CD14-positive monocyte (primary cell): ENCODE measurements at regions not wholly inside any gene's neighbourhood (a gene's known extent, or its start where the extent isn't known, plus 50 kb on each side); places are given as distances from the start of the nearest gene placed in this dataset.

ENCODE experiments used
- DNase-seq, 3 donors: peaks; one replicate each; pipeline ENCODE4 v3.0.0-alpha.2; 2011 to 2022
- H2AFZ ChIP-seq: 2 replicates; pipeline ENCODE4 v1.6.0; 2012; ENCODE audit warnings: mild to moderate bottlenecking, low read depth, low read length, inconsistent platforms; ENCODE audit not compliant: insufficient read depth, poor library complexity, severe bottlenecking
- H3K27ac ChIP-seq, 2 donors: 1 replicate in 1 of 2; 2 replicates in 1 of 2; pipeline ENCODE4 v1.5.1; 2012 to 2013; ENCODE audit warnings: low read length in 2 of 2, control low read depth in 1 of 2, inconsistent platforms in 1 of 2, low read depth in 1 of 2, mild to moderate bottlenecking in 1 of 2
- H3K27me3 ChIP-seq, 2 donors: one replicate each; pipeline versions ENCODE4 v1.6.0 to v1.6.1; 2011 to 2013; ENCODE audit warnings: low read length in 2 of 2; ENCODE audit not compliant: control insufficient read depth in 2 of 2, insufficient read depth in 2 of 2
- H3K36me3 ChIP-seq, 2 donors: replicated peaks in 1 of 2; 1 replicate in 1 of 2; 2 replicates in 1 of 2; pipeline versions ENCODE4 v1.5.1 to v1.6.1; 2012 to 2013; ENCODE audit warnings: low read length in 2 of 2, control low read depth in 1 of 2, inconsistent platforms in 1 of 2, mild to moderate bottlenecking in 1 of 2; ENCODE audit not compliant: insufficient read depth in 2 of 2, control insufficient read depth in 1 of 2
- H3K4me1 ChIP-seq, 2 donors: 1 replicate in 1 of 2; 2 replicates in 1 of 2; pipeline versions ENCODE4 v1.5.1 to v1.6.1; 2012 to 2013; ENCODE audit warnings: low read length in 2 of 2, control low read depth in 1 of 2, inconsistent platforms in 1 of 2, mild to moderate bottlenecking in 1 of 2, moderate library complexity in 1 of 2; ENCODE audit not compliant: insufficient read depth in 2 of 2, control insufficient read depth in 1 of 2
- H3K4me2 ChIP-seq: replicated peaks from 2 replicates; pipeline ENCODE3; 2012; ENCODE audit warnings: low read length, moderate library complexity, mild to moderate bottlenecking; ENCODE audit not compliant: poor library complexity, severe bottlenecking; ENCODE audit errors: extremely low read depth
- H3K4me3 ChIP-seq, 3 experiments: fragments of 200-600 bp in 1 of 3; sonication (generic) in 1 of 3; replicated peaks in 1 of 3; 1 replicate in 2 of 3; 2 replicates in 1 of 3; pipeline ENCODE4 v1.5.1; 2011 to 2013; ENCODE audit warnings: low read length in 3 of 3, mild to moderate bottlenecking in 3 of 3, control low read depth in 2 of 3, low read depth in 2 of 3, inconsistent platforms in 1 of 3, moderate library complexity in 1 of 3
- H3K79me2 ChIP-seq: 2 replicates; pipeline ENCODE4 v1.6.0; 2012; ENCODE audit warnings: mild to moderate bottlenecking, control low read depth, inconsistent platforms, low read length, moderate library complexity; ENCODE audit not compliant: insufficient read depth
- H3K9ac ChIP-seq: 2 replicates; pipeline ENCODE4 v1.6.0; 2017; ENCODE audit warnings: low read length, mild to moderate bottlenecking; ENCODE audit not compliant: insufficient read depth, poor library complexity, severe bottlenecking
- H3K9me3 ChIP-seq, 2 donors: replicated peaks in 1 of 2; 1 replicate in 1 of 2; 2 replicates in 1 of 2; pipeline versions ENCODE4 v1.5.1 to v1.6.1; 2012 to 2013; ENCODE audit warnings: low read length in 2 of 2, control low read depth in 1 of 2; ENCODE audit not compliant: control insufficient read depth in 1 of 2, insufficient read depth in 1 of 2
- H4K20me1 ChIP-seq: 2 replicates; pipeline ENCODE4 v1.6.0; 2012; ENCODE audit warnings: mild to moderate bottlenecking, low read length, control low read depth, moderate library complexity; ENCODE audit not compliant: insufficient read depth
- H3K27ac Mint-ChIP-seq, 7 donors: one replicate each; pipeline ENCODE4 v1.8.0; 2020; ENCODE audit warnings: mild to moderate bottlenecking in 7 of 7, mixed read lengths in 7 of 7, moderate library complexity in 6 of 7, inconsistent platforms in 2 of 7
- H3K27me3 Mint-ChIP-seq, 3 donors: one replicate each; pipeline ENCODE4 v1.8.0; 2021 to 2022; ENCODE audit warnings: low read depth in 3 of 3, mild to moderate bottlenecking in 3 of 3, mixed read lengths in 3 of 3, moderate library complexity in 3 of 3, inconsistent platforms in 1 of 3
- H3K36me3 Mint-ChIP-seq, 2 donors: one replicate each; pipeline ENCODE4 v1.8.0; 2020; ENCODE audit warnings: mixed read lengths in 2 of 2, inconsistent platforms in 1 of 2, mild to moderate bottlenecking in 1 of 2
- H3K4me1 Mint-ChIP-seq: one replicate; pipeline ENCODE4 v1.8.0; 2020; ENCODE audit warnings: mild to moderate bottlenecking, mixed read lengths
- H3K4me3 Mint-ChIP-seq, 2 donors: one replicate each; pipeline ENCODE4 v1.8.0; 2020; ENCODE audit warnings: mild to moderate bottlenecking in 2 of 2, mixed read lengths in 2 of 2, moderate library complexity in 1 of 2
- H3K9me3 Mint-ChIP-seq, 7 donors: one replicate each; pipeline ENCODE4 v1.8.0; 2020 to 2022; ENCODE audit warnings: mixed read lengths in 7 of 7, mild to moderate bottlenecking in 6 of 7, moderate library complexity in 6 of 7, inconsistent platforms in 2 of 7
- CTCF ChIP-seq: fragments of 200-600 bp; IDR thresholded peaks from one replicate; pipeline ENCODE4 v1.8.0; 2022; ENCODE audit warnings: antibody characterized with exemption, mild to moderate bottlenecking
- WGBS: methylation state at CpG from one replicate; pipeline ENCODE4 v1.1.5; 2013; ENCODE audit warnings: missing lambda C conversion rate; ENCODE audit not compliant: insufficient coverage; 5-methylcytosine and 5-hydroxymethylcytosine counted together
- intact Hi-C, 2 donors: fragments of 100-400 bp; cut with micrococcal nuclease; formaldehyde crosslinking; loops; one replicate each; pipeline versions ENCODE4 v1.15.0 to v1.15.1; 2023

DNA sequence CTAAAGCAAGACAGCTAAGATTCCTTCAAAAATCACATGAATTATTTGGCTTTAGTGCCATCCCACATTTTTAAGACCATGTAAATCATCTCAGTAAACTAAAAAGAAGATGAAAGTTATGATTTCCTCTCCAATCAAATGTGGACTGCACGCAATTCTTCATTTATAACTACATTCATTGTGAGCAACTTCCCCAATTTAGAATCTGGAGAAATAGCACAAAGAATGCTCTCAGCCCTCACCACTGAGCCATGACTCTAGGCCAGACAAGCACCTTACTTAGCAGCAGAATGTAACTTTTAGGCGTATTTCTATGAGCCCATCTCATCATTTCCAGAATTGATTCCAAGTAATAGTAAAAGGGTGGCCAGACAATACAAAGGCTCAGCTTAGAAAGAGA, 616.6 kb downstream of the TLE1 start:
- Mint-ChIP-seq H3K27me3 (peaks cover 0 to 4% (median 0%) of the 10 kb centered on the region in 3 donors), H3K36me3 (no peaks in the 10 kb centered on the region), H3K27ac (no peak overlapping the region), H3K4me3 (no peak overlapping the region), H3K4me1 (no peaks in the 10 kb centered on the region), H3K9me3 (peaks cover 0 to 14% (median 3%) of the 10 kb centered on the region in 7 donors)
- Histone ChIP-seq H4K20me1 (no peaks in the 10 kb centered on the region), H3K4me3 (no peak overlapping the region), H3K27me3 (no peaks in the 10 kb centered on the region), H3K36me3 (no peaks in the 10 kb centered on the region), H3K9me3 (peaks cover 0 to 4% of the 10 kb centered on the region in 2 donors), H3K27ac (no peak overlapping the region), H3K4me1 (no peaks in the 10 kb centered on the region), H2AFZ (no peak overlapping the region), H3K4me2 (no peak overlapping the region), H3K9ac (no peak overlapping the region), H3K79me2 (no peaks in the 10 kb centered on the region)
- intact Hi-C loops: no loop called here
- DNase-seq: no peak
- WGBS: 60% methylated on average over 1 of the region's 2 CpGs
- no peak for TF ChIP-seq CTCF

DNA sequence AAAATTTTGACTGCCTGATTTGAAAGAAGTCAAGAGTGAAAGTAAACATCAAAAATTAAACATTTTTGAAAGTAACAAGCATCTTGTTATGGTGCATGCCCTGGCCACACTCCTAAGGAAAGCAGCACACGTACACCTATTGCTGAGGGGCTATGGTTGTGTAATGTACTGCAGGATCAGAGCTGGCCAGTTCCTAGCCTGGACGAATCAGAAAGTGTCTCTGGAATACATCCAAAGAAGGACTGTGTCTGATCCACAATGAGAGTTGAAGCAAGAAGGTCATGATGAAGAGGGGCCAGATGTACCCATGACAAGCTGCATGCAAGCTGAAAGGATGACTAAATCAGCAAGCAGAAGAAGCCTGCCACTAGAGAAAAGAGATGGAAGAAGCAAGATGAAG, 618.2 kb downstream of the TLE1 start:
- H3K4me2 ChIP-seq: no peak overlapping the region

More for the DNA sequence above, 618.2 kb downstream of the TLE1 start:
- H3K79me2 ChIP-seq: no peaks in the 10 kb centered on the region
- no peaks in the 10 kb centered on the region for H3K27me3 ChIP-seq
- H3K36me3 ChIP-seq: no peaks in the 10 kb centered on the region
- Mint-ChIP-seq H3K9me3 (peaks cover 0 to 17% (median 5%) of the 10 kb centered on the region in 7 donors), H3K27me3 (peaks cover 0 to 4% (median 3%) of the 10 kb centered on the region in 3 donors), H3K36me3 (no peaks in the 10 kb centered on the region), H3K4me3 (no peak overlapping the region), H3K4me1 (no peaks in the 10 kb centered on the region), H3K27ac (no peak overlapping the region)
- no peak for DNase-seq
- 95% methylated on average over 2 of the region's 2 CpGs for WGBS
- no peak overlapping the region for H3K4me3 ChIP-seq
- H3K27ac ChIP-seq: no peak overlapping the region
- intact Hi-C loops: no loop called here
- no peak overlapping the region for H3K9ac ChIP-seq
- H3K9me3 ChIP-seq: peaks cover 0 to 4% of the 10 kb centered on the region in 2 donors
- no peak overlapping the region for H2AFZ ChIP-seq
- TF ChIP-seq CTCF: no peak
- H3K4me1 ChIP-seq: no peaks in the 10 kb centered on the region
- no peaks in the 10 kb centered on the region for H4K20me1 ChIP-seq
